A549 (cell line): ENCODE measurements at regions not wholly inside any gene's neighbourhood (a gene's known extent, or its start where the extent isn't known, plus 50 kb on each side); places are given as distances from the start of the nearest gene placed in this dataset.
A peak's percentile ranks its signal among the peaks of the same experiment; 100 is the strongest.

ENCODE experiments used
- ATAC-seq, 2 experiments: fragments of 200-7000 bp in 1 of 2; fragments of >200 bp in 1 of 2; cut with Nextera tagmentation in 1 of 2; cut with Tn5 transposase in 1 of 2; 3 replicates each; pipeline versions ENCODE4 v1.8.0 to v1.9.1; 2018 to 2020; ENCODE audit warnings: mild to moderate bottlenecking in 1 of 2, moderate library complexity in 1 of 2
- CTCF ChIA-PET: fragments of 300-600 bp; sonication (Branson Sonifier 250); formaldehyde crosslinking; extraction: SDS; loops from one replicate; lab custom pipeline; 2021; ENCODE audit warnings: antibody characterized with exemption, inconsistent platforms; lab: Yijun Ruan, JAX
- POLR2A ChIA-PET: fragments of 350-600 bp; formaldehyde crosslinking; extraction: SDS; loops from one replicate; lab custom pipeline; 2021; ENCODE audit warnings: antibody characterized with exemption, inconsistent platforms; lab: Yijun Ruan, JAX
- DNase-seq, 2 experiments: peaks; one replicate each; pipeline versions ENCODE4 v3.0.0 to v3.0.0-alpha.2; 2011 to 2016; ENCODE audit warnings: low read depth in 1 of 2, low spot score in 1 of 2
- FAIRE-seq: peaks from 2 replicates; lab custom pipeline; 2011; peaks lifted over from hg19 to GRCh38; lab: Jason Lieb, UNC
- H3K27ac ChIP-seq, 2 experiments: fragments of >200 bp; sonication (Bioruptor Twin); formaldehyde crosslinking; 3 replicates each; pipeline ENCODE4 v1.5.1; 2016 to 2017
- H3K4me1 ChIP-seq: fragments of >200 bp; sonication (Bioruptor Twin); formaldehyde crosslinking; 3 replicates; pipeline ENCODE4 v1.6.1; 2016
- H3K4me2 ChIP-seq: fragments of >200 bp; sonication (Bioruptor Twin); formaldehyde crosslinking; 3 replicates; pipeline ENCODE4 v1.6.1; 2016
- H3K4me3 ChIP-seq: fragments of >200 bp; sonication (Bioruptor Twin); formaldehyde crosslinking; 3 replicates; pipeline ENCODE4 v1.5.1; 2016
- H3K9me3 ChIP-seq: fragments of >200 bp; sonication (Bioruptor Twin); formaldehyde crosslinking; 3 replicates; pipeline ENCODE4 v1.6.1; 2016
- CBX8 ChIP-seq: fragments of 200-600 bp; sonication (generic); IDR thresholded peaks from 2 replicates; pipeline ENCODE4 v1.6.1; 2016
- E2F6 ChIP-seq: IDR thresholded peaks from 2 replicates; pipeline ENCODE4 v1.6.1; 2012; ENCODE audit warnings: low read depth, borderline replicate concordance
- FOSL2 ChIP-seq, 2 experiments: fragments of 450-650 bp in 1 of 2; fragments of >200 bp in 1 of 2; sonication (Bioruptor Twin) in 1 of 2; formaldehyde crosslinking; IDR thresholded peaks; 2 replicates each; pipeline versions ENCODE4 v1.5.0 to v1.6.1; 2016 to 2020; ENCODE audit warnings: mild to moderate bottlenecking in 1 of 2, moderate library complexity in 1 of 2
- HOXB13 ChIP-seq: fragments of 250-450 bp; sonication (Bioruptor Pico); IDR thresholded peaks from 2 replicates; pipeline ENCODE4 v1.5.0; 2020; ENCODE audit warnings: low read depth, mild to moderate bottlenecking, moderate library complexity
- JUN ChIP-seq, 2 experiments: fragments of >200 bp; sonication (Bioruptor Twin); formaldehyde crosslinking; IDR thresholded peaks; 2 replicates in 1 of 2; 3 replicates in 1 of 2; pipeline ENCODE4 v1.6.1; 2016 to 2017
- KDM5A ChIP-seq: fragments of 200-600 bp; sonication (generic); IDR thresholded peaks from 2 replicates; pipeline ENCODE4 v1.6.1; 2016; ENCODE audit warnings: antibody characterized with exemption, mild to moderate bottlenecking
- POLR2AphosphoS2 ChIP-seq: conservative IDR thresholded peaks from 2 replicates; pipeline ENCODE4 v1.6.1; 2012; ENCODE audit warnings: low read length, improper control_type of control experiment, inconsistent platforms
- RAD21 ChIP-seq, 2 experiments: fragments of >200 bp in 1 of 2; sonication (Bioruptor Twin) in 1 of 2; formaldehyde crosslinking in 1 of 2; IDR thresholded peaks in 1 of 2; conservative IDR thresholded peaks in 1 of 2; 2 replicates in 1 of 2; 3 replicates in 1 of 2; pipeline ENCODE4 v1.6.1; 2012 to 2018; ENCODE audit warnings: inconsistent platforms in 1 of 2
- RARB ChIP-seq: fragments of 250-450 bp; sonication (Bioruptor Pico); IDR thresholded peaks from 2 replicates; pipeline ENCODE4 v1.8.0; 2021; ENCODE audit warnings: mild to moderate bottlenecking, moderate library complexity
- REST ChIP-seq: fragments of 200-600 bp; sonication (generic); IDR thresholded peaks from 2 replicates; pipeline ENCODE4 v1.6.1; 2016; ENCODE audit warnings: antibody characterized with exemption, mild to moderate bottlenecking, moderate library complexity
- SMC3 ChIP-seq: fragments of >200 bp; sonication (Bioruptor Twin); formaldehyde crosslinking; IDR thresholded peaks from 3 replicates; pipeline ENCODE4 v1.6.1; 2018; ENCODE audit warnings: inconsistent platforms
- TP53 ChIP-seq: fragments of 250-450 bp; sonication (Bioruptor Pico); IDR thresholded peaks from 2 replicates; pipeline ENCODE4 v1.5.0; 2021; ENCODE audit warnings: mild to moderate bottlenecking, moderate library complexity
- USF2 ChIP-seq: fragments of 450-650 bp; IDR thresholded peaks from 2 replicates; pipeline ENCODE4 v1.6.1; 2014; ENCODE audit warnings: antibody characterized with exemption
- ZNF302 ChIP-seq: fragments of 250-450 bp; sonication (Bioruptor Pico); IDR thresholded peaks from 2 replicates; pipeline ENCODE4 v1.9.0; 2021; ENCODE audit warnings: inconsistent platforms, mild to moderate bottlenecking, moderate library complexity
- WGBS: methylation state at CpG from one replicate; pipeline ENCODE4 v1.1.6; 2017; ENCODE audit errors: missing lambda C conversion rate; 5-methylcytosine and 5-hydroxymethylcytosine counted together
- TF ChIP-seq, protein P1 (sequence below): IDR thresholded peaks from 2 replicates; pipeline ENCODE4 v1.6.1; 2012
- TF ChIP-seq, protein P2 (sequence below): IDR thresholded peaks from 2 replicates; pipeline ENCODE4 v1.6.1; 2012
- TF ChIP-seq, protein P3 (sequence below): fragments of >200 bp; sonication (Bioruptor Twin); formaldehyde crosslinking; IDR thresholded peaks from 3 replicates; pipeline ENCODE4 v1.5.1; 2016

DNA sequence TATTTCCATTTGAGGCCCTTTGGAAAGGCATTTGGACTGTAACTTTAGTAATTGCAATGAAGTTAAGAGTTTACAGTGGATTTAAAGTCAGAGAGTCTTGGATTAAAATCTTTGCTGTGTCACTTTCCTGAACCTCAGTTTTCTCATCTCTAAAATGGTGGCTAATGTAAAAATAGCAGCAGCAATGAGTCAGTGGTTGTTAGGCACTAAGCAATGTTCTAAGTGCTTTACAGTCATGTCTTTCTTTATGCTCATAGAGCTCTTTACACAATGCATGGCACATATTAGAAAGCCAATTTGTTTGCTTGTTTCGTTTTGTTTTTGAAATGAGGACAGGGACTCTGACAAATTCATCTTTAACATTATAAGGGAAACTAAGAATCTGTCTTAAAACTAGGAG lies 222.7 kb upstream of the DNAJC19 start:
- Histone ChIP-seq H3K4me1 (no peaks in the 10 kb centered on the region), H3K27ac (no peak overlapping the region), H3K9me3 (no peaks in the 10 kb centered on the region), H3K4me2 (no peak overlapping the region), H3K4me3 (no peak overlapping the region)
- DNase-seq (no peak), ATAC-seq (no peak), FAIRE-seq (no peak)
- WGBS = 3% methylated on average over 1 of the region's 1 CpG
- ChIA-PET POLR2A (no interaction called here), CTCF (no interaction called here)
- TF ChIP-seq TP53 (CRISPR knock-in tag) (no peak), E2F6 (no peak), ZNF302 (CRISPR knock-in tag) (no peak), RARB (CRISPR knock-in tag) (no peak), JUN (IDR thresholded peaks at IDR 0.05) (no peak), POLR2AphosphoS2 (no peak)

DNA sequence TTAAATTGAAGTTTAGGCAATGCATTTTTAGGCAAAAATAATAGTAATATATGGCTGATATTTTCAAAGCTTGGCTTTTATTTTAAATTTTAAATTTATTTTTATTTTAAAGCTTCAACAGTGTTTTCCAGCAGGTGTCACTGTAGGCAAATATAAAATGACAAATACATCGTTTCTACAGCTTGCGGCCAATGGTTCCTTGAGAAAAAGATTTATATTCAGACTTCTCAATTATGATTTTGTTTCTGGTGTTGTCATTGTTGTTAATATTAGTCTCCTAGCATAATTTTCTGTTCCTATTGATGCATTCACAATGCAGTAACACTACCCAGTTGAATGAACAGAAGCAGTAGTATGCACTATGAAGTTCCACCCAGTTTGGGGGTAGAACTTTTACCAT lies 220.7 kb upstream of the DNAJC19 start:
- CTCF ChIA-PET = interaction anchor here (1.0 to 1.9 kb wide), 4 partner anchors 10 to 1474 kb away, joined by 4 to 10 read pairs (median 6); no protein-coding TSS in a partner anchor
- no peaks in the 10 kb centered on the region for H3K4me1 ChIP-seq
- H3K27ac ChIP-seq = no peak overlapping the region
- H3K4me2 ChIP-seq = no peak overlapping the region
- ATAC-seq = no peak
- no peak overlapping the region for H3K4me3 ChIP-seq
- FAIRE-seq = no peak
- H3K9me3 ChIP-seq = no peaks in the 10 kb centered on the region
- DNase-seq = peak in 1 of 2 experiments; percentile 3
- WGBS = 3% methylated on average over 2 of the region's 2 CpGs
- TF ChIP-seq KDM5A (no peak), FOSL2 (IDR thresholded peaks at IDR 0.05) (no peak), FOSL2 (CRISPR knock-in tag; IDR thresholded peaks at IDR 0.05) (no peak), JUN (IDR thresholded peaks at IDR 0.05) (no peak), SMC3 (peak; percentile 34; the same call in 2 of the 3 replicates), USF2 (no peak), CBX8 (no peak), REST (no peak), HOXB13 (no peak), RAD21 (conservative IDR thresholded peaks at IDR 0.05 in 1 of 2, IDR thresholded peaks at IDR 0.05 in 1 of 2) (peak; percentile 37 to 53; a peak in 3 of 5 replicates)
- TF ChIP-seq, protein P1, sequence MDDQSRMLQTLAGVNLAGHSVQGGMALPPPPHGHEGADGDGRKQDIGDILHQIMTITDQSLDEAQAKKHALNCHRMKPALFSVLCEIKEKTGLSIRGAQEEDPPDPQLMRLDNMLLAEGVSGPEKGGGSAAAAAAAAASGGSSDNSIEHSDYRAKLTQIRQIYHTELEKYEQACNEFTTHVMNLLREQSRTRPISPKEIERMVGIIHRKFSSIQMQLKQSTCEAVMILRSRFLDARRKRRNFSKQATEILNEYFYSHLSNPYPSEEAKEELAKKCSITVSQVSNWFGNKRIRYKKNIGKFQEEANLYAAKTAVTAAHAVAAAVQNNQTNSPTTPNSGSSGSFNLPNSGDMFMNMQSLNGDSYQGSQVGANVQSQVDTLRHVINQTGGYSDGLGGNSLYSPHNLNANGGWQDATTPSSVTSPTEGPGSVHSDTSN = no peak
- TF ChIP-seq, protein P2, sequence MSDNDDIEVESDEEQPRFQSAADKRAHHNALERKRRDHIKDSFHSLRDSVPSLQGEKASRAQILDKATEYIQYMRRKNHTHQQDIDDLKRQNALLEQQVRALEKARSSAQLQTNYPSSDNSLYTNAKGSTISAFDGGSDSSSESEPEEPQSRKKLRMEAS = no peak
- TF ChIP-seq, protein P3, sequence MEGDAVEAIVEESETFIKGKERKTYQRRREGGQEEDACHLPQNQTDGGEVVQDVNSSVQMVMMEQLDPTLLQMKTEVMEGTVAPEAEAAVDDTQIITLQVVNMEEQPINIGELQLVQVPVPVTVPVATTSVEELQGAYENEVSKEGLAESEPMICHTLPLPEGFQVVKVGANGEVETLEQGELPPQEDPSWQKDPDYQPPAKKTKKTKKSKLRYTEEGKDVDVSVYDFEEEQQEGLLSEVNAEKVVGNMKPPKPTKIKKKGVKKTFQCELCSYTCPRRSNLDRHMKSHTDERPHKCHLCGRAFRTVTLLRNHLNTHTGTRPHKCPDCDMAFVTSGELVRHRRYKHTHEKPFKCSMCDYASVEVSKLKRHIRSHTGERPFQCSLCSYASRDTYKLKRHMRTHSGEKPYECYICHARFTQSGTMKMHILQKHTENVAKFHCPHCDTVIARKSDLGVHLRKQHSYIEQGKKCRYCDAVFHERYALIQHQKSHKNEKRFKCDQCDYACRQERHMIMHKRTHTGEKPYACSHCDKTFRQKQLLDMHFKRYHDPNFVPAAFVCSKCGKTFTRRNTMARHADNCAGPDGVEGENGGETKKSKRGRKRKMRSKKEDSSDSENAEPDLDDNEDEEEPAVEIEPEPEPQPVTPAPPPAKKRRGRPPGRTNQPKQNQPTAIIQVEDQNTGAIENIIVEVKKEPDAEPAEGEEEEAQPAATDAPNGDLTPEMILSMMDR = peak; percentile 37
- POLR2A ChIA-PET = no interaction called here
